Osteocyte (in vitro differentiated cells): ENCODE measurements at regions not wholly inside any gene's neighbourhood (a gene's known extent, or its start where the extent isn't known, plus 50 kb on each side); places are given as distances from the start of the nearest gene placed in this dataset.

Experiments
- DNase-seq: peaks from one replicate; pipeline ENCODE4 v3.0.0; 2021; ENCODE audit warnings: mixed read lengths; ENCODE audit not compliant: unreplicated experiment; ENCODE audit errors: extremely low spot score
- H3K27ac Mint-ChIP-seq: one replicate; pipeline ENCODE4 v1.8.0; 2021; ENCODE audit warnings: mild to moderate bottlenecking, mixed read lengths; ENCODE audit not compliant: unreplicated experiment
- H3K27me3 Mint-ChIP-seq: one replicate; pipeline ENCODE4 v1.8.0; 2021; ENCODE audit warnings: mixed read lengths; ENCODE audit not compliant: unreplicated experiment
- H3K36me3 Mint-ChIP-seq: one replicate; pipeline ENCODE4 v1.8.0; 2021; ENCODE audit warnings: mixed read lengths; ENCODE audit not compliant: unreplicated experiment
- H3K4me1 Mint-ChIP-seq: one replicate; pipeline ENCODE4 v1.8.0; 2021; ENCODE audit warnings: mixed read lengths; ENCODE audit not compliant: unreplicated experiment
- H3K4me3 Mint-ChIP-seq: one replicate; pipeline ENCODE4 v1.8.0; 2021; ENCODE audit warnings: mild to moderate bottlenecking, moderate library complexity, mixed read lengths; ENCODE audit not compliant: unreplicated experiment
- H3K9me3 Mint-ChIP-seq: one replicate; pipeline ENCODE4 v1.8.0; 2021; ENCODE audit warnings: mixed read lengths; ENCODE audit not compliant: unreplicated experiment
- CTCF ChIP-seq: fragments of 200-600 bp; sonication (generic); IDR thresholded peaks from 2 replicates; pipeline ENCODE4 v1.5.0; 2021; ENCODE audit warnings: antibody characterized with exemption, mild to moderate bottlenecking, moderate library complexity

DNA sequence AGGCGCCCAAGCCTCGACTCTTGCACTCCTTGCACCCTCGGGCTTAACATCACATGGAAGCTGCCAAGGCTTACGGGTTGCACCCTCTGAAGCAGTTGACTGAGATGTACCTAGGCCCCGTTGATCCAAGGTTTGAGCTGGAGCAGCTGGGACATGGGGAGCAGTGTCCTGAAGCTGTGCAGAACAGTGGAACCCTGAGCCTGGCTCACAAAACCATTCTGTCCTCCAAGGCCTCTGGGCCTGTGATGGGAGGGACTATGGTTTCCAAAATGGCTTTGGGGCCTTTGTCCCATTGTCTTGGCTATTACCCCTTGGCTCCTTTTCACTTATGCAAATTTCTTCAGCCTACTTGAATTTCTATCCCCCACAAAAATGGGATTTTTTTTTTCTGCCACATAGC, 454.0 kb downstream of the PIK3C3 start:
- Mint-ChIP-seq H3K27ac (no peak overlapping the region), H3K4me1 (peaks cover 3% of the 10 kb centered on the region), H3K27me3 (no peaks in the 10 kb centered on the region), H3K4me3 (no peak overlapping the region), H3K9me3 (peaks cover 19% of the 10 kb centered on the region), H3K36me3 (no peaks in the 10 kb centered on the region)
- DNase-seq: no peak
- TF ChIP-seq CTCF: no peak

GRCh38 chr18:42412281-42412680, 457.2 kb downstream of the PIK3C3 start:
- Mint-ChIP-seq H3K4me3 (no peak overlapping the region), H3K9me3 (peaks cover 19% of the 10 kb centered on the region), H3K27ac (no peak overlapping the region), H3K4me1 (peaks cover 14% of the 10 kb centered on the region), H3K27me3 (no peaks in the 10 kb centered on the region), H3K36me3 (no peaks in the 10 kb centered on the region)
- no peak for TF ChIP-seq CTCF
- no peak for DNase-seq

DNA sequence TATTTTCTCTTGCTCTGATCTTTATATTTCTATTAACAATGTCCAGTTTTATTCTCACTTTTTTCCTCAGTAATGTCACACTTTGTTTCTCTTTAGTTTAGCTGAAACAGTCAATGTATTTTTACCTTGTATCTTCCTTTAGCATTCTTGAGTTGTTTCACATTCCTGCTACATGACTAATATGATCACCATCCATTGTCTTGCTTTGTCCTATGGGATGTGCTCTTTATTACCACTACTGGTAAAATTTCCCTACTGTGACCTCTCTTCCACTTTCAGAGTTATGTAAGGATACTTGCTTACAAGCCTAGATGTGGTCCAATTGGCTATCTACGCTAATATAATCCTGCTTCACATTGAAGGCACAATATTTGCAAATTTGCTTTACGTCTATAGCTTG, 457.9 kb downstream of the PIK3C3 start:
- Mint-ChIP-seq H3K27ac (no peak overlapping the region), H3K4me1 (peaks cover 14% of the 10 kb centered on the region), H3K4me3 (no peak overlapping the region), H3K36me3 (no peaks in the 10 kb centered on the region), H3K9me3 (peaks cover 13% of the 10 kb centered on the region), H3K27me3 (no peaks in the 10 kb centered on the region)
- TF ChIP-seq CTCF: no peak
- DNase-seq: no peak

DNA sequence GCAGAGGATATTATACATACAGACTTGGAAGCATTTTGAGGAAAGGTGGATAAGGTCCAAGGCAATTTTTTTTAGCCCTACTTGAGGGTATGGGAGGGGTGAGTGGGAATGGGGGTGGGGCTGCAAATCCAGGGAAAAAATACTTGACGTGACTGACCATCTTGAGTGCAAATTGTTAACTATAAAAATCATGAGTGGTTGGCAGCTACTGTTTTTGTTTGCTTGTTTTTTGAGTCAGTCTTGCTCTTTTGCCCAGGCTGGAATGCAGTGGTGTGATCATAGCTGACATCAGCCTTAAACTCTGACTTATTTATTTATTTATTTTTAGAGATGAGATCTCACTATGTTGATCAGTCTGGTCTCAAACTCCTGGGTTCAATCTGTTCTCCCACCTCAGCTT, 458.8 kb downstream of the PIK3C3 start:
- H3K27ac Mint-ChIP-seq: no peak overlapping the region

GRCh38 chr18:42414756-42415454, 459.9 kb downstream of the PIK3C3 start:
- no peak for DNase-seq
- no peak for TF ChIP-seq CTCF
- Mint-ChIP-seq H3K27ac (peak overlapping the region; percentile 32), H3K9me3 (no peaks in the 10 kb centered on the region), H3K4me1 (peaks cover 14% of the 10 kb centered on the region), H3K27me3 (no peaks in the 10 kb centered on the region), H3K36me3 (no peaks in the 10 kb centered on the region), H3K4me3 (no peak overlapping the region)

More for the DNA sequence above, 458.8 kb downstream of the PIK3C3 start:
- H3K27me3 Mint-ChIP-seq: no peaks in the 10 kb centered on the region
- peaks cover 7% of the 10 kb centered on the region for H3K9me3 Mint-ChIP-seq
- H3K36me3 Mint-ChIP-seq: no peaks in the 10 kb centered on the region
- peaks cover 14% of the 10 kb centered on the region for H3K4me1 Mint-ChIP-seq
- H3K4me3 Mint-ChIP-seq: no peak overlapping the region
- TF ChIP-seq CTCF: no peak
- no peak for DNase-seq
